Neutrophil (primary cell): ENCODE measurements at regions not wholly inside any gene's neighbourhood (a gene's known extent, or its start where the extent isn't known, plus 50 kb on each side); places are given as distances from the start of the nearest gene placed in this dataset.

Experiments used
- H3K27ac ChIP-seq: fragments of 200-600 bp; sonication (generic); 2 replicates; pipeline ENCODE4 v1.5.1; 2016; ENCODE audit warnings: mild to moderate bottlenecking, moderate library complexity
- H3K27me3 ChIP-seq: fragments of 200-600 bp; sonication (generic); 2 replicates; pipeline ENCODE4 v1.6.0; 2016; ENCODE audit warnings: mild to moderate bottlenecking
- H3K36me3 ChIP-seq: fragments of 200-600 bp; sonication (generic); 2 replicates; pipeline ENCODE4 v1.5.1; 2017
- H3K4me1 ChIP-seq, 2 experiments: fragments of 200-600 bp in 1 of 2; sonication (generic) in 1 of 2; 1 replicate in 1 of 2; 2 replicates in 1 of 2; pipeline versions ENCODE4 v1.5.1 to v1.6.1; 2013 to 2016; ENCODE audit warnings: low read depth in 1 of 2, low read length in 1 of 2, mild to moderate bottlenecking in 1 of 2, moderate library complexity in 1 of 2; ENCODE audit not compliant: control insufficient read depth in 1 of 2, insufficient read depth in 1 of 2
- H3K4me3 ChIP-seq, 2 experiments: fragments of 200-600 bp in 1 of 2; sonication (generic) in 1 of 2; 1 replicate in 1 of 2; 2 replicates in 1 of 2; pipeline ENCODE4 v1.5.1; 2013 to 2016; ENCODE audit warnings: low read depth in 1 of 2, low read length in 1 of 2, mild to moderate bottlenecking in 1 of 2, moderate library complexity in 1 of 2
- H3K9me3 ChIP-seq: fragments of 200-600 bp; sonication (generic); 2 replicates; pipeline ENCODE4 v1.5.1; 2016
- CTCF ChIP-seq: fragments of 200-600 bp; sonication (generic); IDR thresholded peaks from 2 replicates; pipeline ENCODE4 v1.5.1; 2016; ENCODE audit warnings: antibody characterized with exemption

DNA sequence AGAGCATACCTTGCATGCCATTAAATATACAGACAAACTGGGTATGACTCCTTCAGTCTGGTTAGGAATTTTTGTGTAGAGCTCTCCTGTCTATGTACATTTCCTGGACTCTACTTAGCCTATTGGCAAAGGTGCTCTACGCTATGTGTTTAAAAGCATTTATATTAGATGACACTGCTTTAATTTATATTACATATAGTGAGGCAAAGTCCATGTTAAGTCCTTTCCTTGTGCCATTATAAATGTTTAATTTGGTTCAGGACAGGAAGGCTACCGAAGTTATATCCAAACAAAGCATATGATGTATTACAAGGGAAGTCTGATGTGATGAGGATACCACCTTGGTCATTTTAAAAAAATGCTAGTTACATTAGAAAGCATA lies 117.4 kb upstream of the RAB27B start:
- Histone ChIP-seq H3K9me3 (no peaks in the 10 kb centered on the region), H3K36me3 (no peaks in the 10 kb centered on the region), H3K4me1 (no peaks in the 10 kb centered on the region), H3K4me3 (no peak overlapping the region), H3K27ac (no peak overlapping the region), H3K27me3 (peaks cover 69% of the 10 kb centered on the region)
- no peak for TF ChIP-seq CTCF

GRCh38 chr18:54712306-54712705 lies 116.0 kb upstream of the RAB27B start:
- H3K27ac ChIP-seq, result no peak overlapping the region
- no peak for TF ChIP-seq CTCF
- H3K9me3 ChIP-seq, result no peaks in the 10 kb centered on the region
- H3K27me3 ChIP-seq, result peaks cover 84% of the 10 kb centered on the region
- no peak overlapping the region for H3K4me3 ChIP-seq
- H3K36me3 ChIP-seq, result no peaks in the 10 kb centered on the region
- H3K4me1 ChIP-seq, result peaks cover 0 to 2% of the 10 kb centered on the region in 2 experiments

DNA sequence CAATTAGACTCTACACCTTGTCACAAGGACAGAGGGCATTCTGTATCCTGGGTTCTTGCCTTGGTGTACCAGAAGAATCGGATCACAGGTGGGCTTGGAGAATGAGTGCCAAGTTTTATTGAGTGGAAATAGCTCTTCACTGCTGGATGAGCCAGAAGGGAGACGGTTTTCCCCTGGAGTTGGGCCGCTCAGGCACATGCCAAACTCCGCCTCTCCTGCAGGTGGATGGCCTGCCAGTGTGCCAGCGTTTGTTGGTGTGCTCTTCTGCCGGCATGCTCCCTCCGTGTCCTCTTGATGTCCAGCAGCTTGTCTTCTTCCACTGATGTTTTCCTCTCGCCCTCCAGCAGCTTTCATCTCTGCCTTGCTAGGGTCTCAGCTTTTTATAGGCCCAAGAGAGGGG lies 115.5 kb upstream of the RAB27B start:
- H3K27me3 ChIP-seq, result peaks cover 88% of the 10 kb centered on the region
- no peak overlapping the region for H3K27ac ChIP-seq
- no peak for TF ChIP-seq CTCF
- H3K36me3 ChIP-seq, result no peaks in the 10 kb centered on the region
- H3K4me3 ChIP-seq, result no peak overlapping the region
- H3K9me3 ChIP-seq, result no peaks in the 10 kb centered on the region
- H3K4me1 ChIP-seq, result peaks cover 3 to 6% of the 10 kb centered on the region in 2 experiments

GRCh38 chr18:54713386-54713785 lies 114.9 kb upstream of the RAB27B start:
- H3K9me3 ChIP-seq, result no peaks in the 10 kb centered on the region
- peaks cover 9 to 12% of the 10 kb centered on the region in 2 experiments for H3K4me1 ChIP-seq
- TF ChIP-seq CTCF, result no peak
- no peaks in the 10 kb centered on the region for H3K36me3 ChIP-seq
- no peak overlapping the region for H3K27ac ChIP-seq
- H3K27me3 ChIP-seq, result peaks cover 94% of the 10 kb centered on the region
- H3K4me3 ChIP-seq, result no peak overlapping the region

- Histone ChIP-seq H3K4me1 (peaks cover 9 to 16% of the 10 kb centered on the region in 2 experiments), H3K9me3 (no peaks in the 10 kb centered on the region), H3K27me3 (peaks cover 98% of the 10 kb centered on the region), H3K36me3 (no peaks in the 10 kb centered on the region), H3K27ac (no peak overlapping the region), H3K4me3 (no peak overlapping the region)
- TF ChIP-seq CTCF, result no peak
These were observed 113.4 kb upstream of the RAB27B start for GRCh38 chr18:54714851-54715250.

DNA sequence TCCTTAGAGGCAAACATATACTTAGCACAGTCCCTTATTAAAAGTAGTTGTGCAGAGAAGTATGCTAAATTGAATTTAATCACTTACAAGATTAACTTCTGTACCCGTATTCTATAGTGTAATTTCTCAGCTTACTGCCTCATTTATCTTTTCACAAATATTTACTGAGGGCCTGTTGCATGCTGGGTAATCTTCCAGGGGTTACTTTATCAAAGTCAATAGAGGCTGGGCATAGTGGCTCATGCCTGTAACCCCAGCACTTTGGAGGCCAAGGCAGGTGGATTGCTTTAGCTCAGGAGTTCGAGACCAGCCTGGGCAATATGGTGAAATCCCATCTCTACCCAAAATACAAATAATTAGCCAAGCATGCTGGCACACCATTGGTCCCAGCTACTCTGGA lies 111.7 kb upstream of the RAB27B start:
- TF ChIP-seq CTCF, result no peak
- no peak overlapping the region for H3K4me3 ChIP-seq
- peaks cover 100% of the 10 kb centered on the region for H3K27me3 ChIP-seq
- H3K4me1 ChIP-seq, result peaks cover 9 to 16% of the 10 kb centered on the region in 2 experiments
- H3K27ac ChIP-seq, result no peak overlapping the region
- H3K36me3 ChIP-seq, result no peaks in the 10 kb centered on the region
- no peaks in the 10 kb centered on the region for H3K9me3 ChIP-seq
